ENCODE measurements at regions not wholly inside any gene's neighbourhood (a gene's known extent, or its start where the extent isn't known, plus 50 kb on each side); places are given as distances from the start of the nearest gene placed in this dataset.

- TF ChIP-seq YY1 (IDR thresholded peaks at IDR 0.05; ENCODE audit: low read depth, low read length) = no peak
- no peak for TF ChIP-seq ZNF274 (IDR thresholded peaks at IDR 0.05; ENCODE audit: borderline replicate concordance, extremely low read depth, low read length)
- no peak for TF ChIP-seq POLR2A (IDR thresholded peaks at IDR 0.05; ENCODE audit: control extremely low read depth in 1 of 2, low read depth in 2 of 2, low read length in 2 of 2)
- TF ChIP-seq EZH2 (IDR thresholded peaks at IDR 0.05; ENCODE audit: low read depth, low read length, severe bottlenecking) = no peak
- TF ChIP-seq CTCF (IDR thresholded peaks at IDR 0.05; ENCODE audit: control extremely low read depth in 1 of 3, insufficient read depth in 1 of 3, low read depth in 1 of 3, low read length in 3 of 3) = no peak
- no peak for TF ChIP-seq ATF3 (IDR thresholded peaks at IDR 0.05; ENCODE audit: insufficient read depth, low read depth, low read length)
- no peak for TF ChIP-seq EP300 (IDR thresholded peaks at IDR 0.05; ENCODE audit: borderline replicate concordance in 1 of 2, low read depth in 2 of 2, low read length in 2 of 2)
- no peak for TF ChIP-seq MAX (IDR thresholded peaks at IDR 0.05)
- no peak for TF ChIP-seq TBP (IDR thresholded peaks at IDR 0.05; ENCODE audit: low read depth, low read length)
- no peak for TF ChIP-seq RXRA (IDR thresholded peaks at IDR 0.05; ENCODE audit: insufficient read depth, low read depth, low read length)
- TF ChIP-seq SUZ12 (IDR thresholded peaks at IDR 0.05; ENCODE audit: low read length) = no peak
- no peak for TF ChIP-seq CHD1 (IDR thresholded peaks at IDR 0.05; ENCODE audit: low read depth, low read length)
- no peak for TF ChIP-seq POLR2AphosphoS5 (IDR thresholded peaks at IDR 0.05; ENCODE audit: low read depth, low read length)
- no peak for TF ChIP-seq E2F6 (IDR thresholded peaks at IDR 0.05)
Observed at GRCh38 chr2:117378653-117379052, 435.8 kb upstream of the DDX18 start.
